Sigmoid colon (tissue), 6 donors: ENCODE measurements at regions not wholly inside any gene's neighbourhood (a gene's known extent, or its start where the extent isn't known, plus 50 kb on each side); places are given as distances from the start of the nearest gene placed in this dataset.

Experiments
- DNase-seq: peaks from one replicate; pipeline ENCODE4 v3.0.0-alpha.2; 2019
- H3K27ac ChIP-seq, 4 donors: fragments of 200-600 bp; sonication (generic); one replicate each; pipeline ENCODE4 v1.5.1; 2016 to 2019; ENCODE audit warnings: mild to moderate bottlenecking in 1 of 4
- H3K27me3 ChIP-seq, 3 donors: fragments of 200-600 bp; sonication (generic); one replicate each; pipeline ENCODE4 v1.5.1; 2019; ENCODE audit warnings: mild to moderate bottlenecking in 1 of 3
- H3K36me3 ChIP-seq, 4 donors: fragments of 200-600 bp; sonication (generic); one replicate each; pipeline ENCODE4 v1.5.1; 2016 to 2019
- H3K4me1 ChIP-seq, 4 donors: fragments of 200-600 bp; sonication (generic); one replicate each; pipeline ENCODE4 v1.5.1; 2017 to 2019
- H3K4me3 ChIP-seq, 4 donors: fragments of 200-600 bp; sonication (generic); one replicate each; pipeline ENCODE4 v1.5.1; 2017 to 2019; ENCODE audit warnings: mild to moderate bottlenecking in 2 of 4, moderate library complexity in 1 of 4
- H3K9me3 ChIP-seq, 4 donors: fragments of 200-600 bp in 3 of 4; sonication (generic) in 3 of 4; one replicate each; pipeline versions ENCODE4 v1.5.1 to v1.6.1; 2013 to 2019
- CTCF ChIP-seq, 4 experiments: fragments of 450-650 bp in 3 of 4; fragments of 200-600 bp in 1 of 4; IDR thresholded peaks; one replicate each; pipeline ENCODE4 v1.5.1; 2016 to 2019; ENCODE audit warnings: antibody characterized with exemption in 4 of 4, mild to moderate bottlenecking in 3 of 4, moderate library complexity in 2 of 4
- EP300 ChIP-seq, 4 donors: sonication (generic); formaldehyde crosslinking; IDR thresholded peaks; one replicate each; pipeline ENCODE4 v1.6.1; 2017; ENCODE audit warnings: antibody characterized with exemption in 4 of 4
- POLR2A ChIP-seq, 2 donors: fragments of 450-650 bp; IDR thresholded peaks; one replicate each; pipeline ENCODE4 v1.6.1; 2016; ENCODE audit warnings: antibody characterized with exemption in 2 of 2, mild to moderate bottlenecking in 2 of 2, moderate library complexity in 2 of 2
- POLR2AphosphoS5 ChIP-seq, 4 donors: sonication (generic); formaldehyde crosslinking; IDR thresholded peaks; one replicate each; pipeline ENCODE4 v1.6.1; 2017; ENCODE audit warnings: antibody characterized with exemption in 4 of 4
- WGBS, 2 donors: extraction: QIAGEN DNeasy Blood & Tissue Kit; methylation state at CpG; one replicate each; pipeline ENCODE4 v1.1.7; 2013; 5-methylcytosine and 5-hydroxymethylcytosine counted together
- intact Hi-C: fragments of 100-400 bp; cut with DNase I; formaldehyde crosslinking; loops from one replicate; pipeline ENCODE4 v1.15.1; 2023
- donor health status: healthy with polysubstance abuse.
- donor health status: healthy.

GRCh38 chr2:217092710-217093379 is 233.0 kb upstream of the TNP1 start:
- WGBS, 2 donors = 73 to 81% methylated on average over 17 of the region's 17 CpGs
- TF ChIP-seq POLR2A (IDR thresholded peaks at IDR 0.05) = no peak
- TF ChIP-seq POLR2AphosphoS5 (IDR thresholded peaks at IDR 0.05) = no peak
- TF ChIP-seq CTCF (IDR thresholded peaks at IDR 0.05) = no peak
- TF ChIP-seq EP300 (IDR thresholded peaks at IDR 0.05) = no peak
- no peak overlapping the region for H3K4me3 ChIP-seq
- H3K36me3 ChIP-seq = no peaks in the 10 kb centered on the region
- intact Hi-C loops = no loop called here
- no peak for DNase-seq
- H3K4me1 ChIP-seq = peaks cover 0 to 27% (median 8%) of the 10 kb centered on the region in 4 donors
- no peaks in the 10 kb centered on the region for H3K9me3 ChIP-seq
- H3K27me3 ChIP-seq = no peaks in the 10 kb centered on the region
- H3K27ac ChIP-seq = no peak overlapping the region

DNA sequence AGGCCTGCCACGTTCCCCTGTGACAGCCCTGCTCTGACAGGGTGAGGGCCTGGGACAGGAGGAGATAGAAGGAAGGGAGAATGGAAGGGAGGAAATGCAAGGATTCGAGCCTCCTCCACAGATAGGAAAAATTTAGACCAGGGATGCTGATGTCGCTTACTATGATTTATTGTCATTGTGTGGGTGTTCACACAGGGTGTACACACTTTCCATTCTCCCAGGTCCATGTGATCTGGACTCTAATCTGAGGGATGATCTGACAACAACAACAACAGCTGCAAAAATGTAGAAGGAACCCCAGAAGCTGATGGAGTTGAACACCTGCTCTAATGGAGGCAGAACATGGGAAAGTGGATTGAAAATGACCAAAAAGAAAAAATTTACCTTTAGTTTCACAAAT is 231.7 kb upstream of the TNP1 start:
- Histone ChIP-seq H3K9me3 (no peaks in the 10 kb centered on the region), H3K36me3 (no peaks in the 10 kb centered on the region), H3K27me3 (no peaks in the 10 kb centered on the region), H3K4me1 (peaks cover 0 to 27% (median 8%) of the 10 kb centered on the region in 4 donors), H3K27ac (no peak overlapping the region), H3K4me3 (no peak overlapping the region)
- intact Hi-C loops = no loop called here
- 57 to 61% methylated on average over 3 of the region's 3 CpGs for WGBS, 2 donors
- no peak for TF ChIP-seq EP300 (IDR thresholded peaks at IDR 0.05)
- TF ChIP-seq POLR2AphosphoS5 (IDR thresholded peaks at IDR 0.05) = no peak
- TF ChIP-seq POLR2A (IDR thresholded peaks at IDR 0.05) = no peak
- TF ChIP-seq CTCF (IDR thresholded peaks at IDR 0.05) = no peak
- DNase-seq = no peak

DNA sequence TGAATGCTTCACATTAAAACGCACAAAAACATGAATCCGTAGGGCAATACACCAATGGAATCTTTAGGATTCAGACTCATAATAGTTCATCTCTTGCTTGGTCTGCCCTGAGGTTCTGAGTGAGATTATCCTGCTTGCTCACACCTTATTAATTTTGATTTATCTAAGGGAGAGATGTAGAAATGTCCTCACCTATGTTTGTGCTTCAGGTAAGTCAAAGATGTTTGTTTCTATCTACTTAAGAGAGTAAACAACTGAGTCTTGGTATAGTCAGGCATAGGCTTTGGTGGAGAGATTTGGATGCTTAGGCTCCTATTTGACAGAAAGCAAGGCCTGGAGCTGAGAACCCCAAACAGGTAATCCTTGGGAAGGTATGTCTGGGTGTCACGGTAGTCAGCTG is 231.0 kb upstream of the TNP1 start:
- no peaks in the 10 kb centered on the region for H3K27me3 ChIP-seq
- peak overlapping the region in 1 of 4 donors; percentile 60 for H3K27ac ChIP-seq
- WGBS, 2 donors = 85 to 88% methylated on average over 3 of the region's 3 CpGs
- TF ChIP-seq POLR2A (IDR thresholded peaks at IDR 0.05) (no peak), EP300 (IDR thresholded peaks at IDR 0.05) (no peak), POLR2AphosphoS5 (IDR thresholded peaks at IDR 0.05) (no peak)
- no peaks in the 10 kb centered on the region for H3K36me3 ChIP-seq
- H3K4me3 ChIP-seq = no peak overlapping the region
- no peaks in the 10 kb centered on the region for H3K9me3 ChIP-seq
- intact Hi-C loops = no loop called here
- peaks cover 0 to 27% (median 8%) of the 10 kb centered on the region in 4 donors for H3K4me1 ChIP-seq
- DNase-seq = no peak

DNA sequence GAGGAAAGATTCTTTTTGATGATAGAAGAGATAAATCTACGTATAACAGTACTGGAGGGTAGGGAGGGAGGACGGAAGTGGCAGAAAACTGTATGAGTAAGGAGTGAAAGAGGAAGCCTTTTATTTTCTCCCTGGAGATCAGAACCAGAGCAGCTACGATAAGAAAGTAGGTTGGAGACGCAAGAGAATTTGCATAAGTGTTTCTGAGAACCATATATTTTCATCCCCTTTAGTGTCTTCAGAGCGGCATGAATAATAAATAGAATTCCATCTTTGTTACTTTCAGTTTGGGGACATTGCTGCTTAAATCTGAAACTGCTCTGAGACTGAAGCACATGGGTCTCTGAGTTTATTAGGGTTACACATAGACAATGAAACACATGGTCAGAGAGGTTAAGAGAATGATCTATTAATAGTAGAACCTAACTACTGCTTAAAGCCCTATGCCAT is 230.2 kb upstream of the TNP1 start:
- no peak for DNase-seq
- H3K9me3 ChIP-seq = no peaks in the 10 kb centered on the region
- TF ChIP-seq EP300 (IDR thresholded peaks at IDR 0.05) = no peak
- TF ChIP-seq CTCF (IDR thresholded peaks at IDR 0.05) = no peak
- no peak for TF ChIP-seq POLR2AphosphoS5 (IDR thresholded peaks at IDR 0.05)
- no peak for TF ChIP-seq POLR2A (IDR thresholded peaks at IDR 0.05)
- intact Hi-C loops = no loop called here
- H3K36me3 ChIP-seq = no peaks in the 10 kb centered on the region
- H3K4me1 ChIP-seq = peaks cover 0 to 27% (median 8%) of the 10 kb centered on the region in 4 donors
- WGBS, 2 donors = 24 to 65% methylated on average over 5 of the region's 5 CpGs
- H3K27ac ChIP-seq = peak overlapping the region in 3 of 4 donors; percentile 49 to 63 (median 60)
- peak overlapping the region in 3 of 4 donors; percentile 16 to 33 (median 29) for H3K4me3 ChIP-seq
- H3K27me3 ChIP-seq = no peaks in the 10 kb centered on the region

GRCh38 chr2:217086718-217087117 is 226.9 kb upstream of the TNP1 start:
- no peaks in the 10 kb centered on the region for H3K27me3 ChIP-seq
- no peak overlapping the region for H3K27ac ChIP-seq
- H3K4me3 ChIP-seq = no peak overlapping the region
- 83 to 86% methylated on average over 2 of the region's 2 CpGs for WGBS, 2 donors
- TF ChIP-seq CTCF (IDR thresholded peaks at IDR 0.05) (no peak), POLR2A (IDR thresholded peaks at IDR 0.05) (no peak), EP300 (IDR thresholded peaks at IDR 0.05) (no peak), POLR2AphosphoS5 (IDR thresholded peaks at IDR 0.05) (no peak)
- intact Hi-C loops = no loop called here
- H3K36me3 ChIP-seq = no peaks in the 10 kb centered on the region
- no peaks in the 10 kb centered on the region for H3K9me3 ChIP-seq
- DNase-seq = no peak
- H3K4me1 ChIP-seq = peaks cover 0 to 18% (median 8%) of the 10 kb centered on the region in 4 donors
